RWPE1 (cell line): ENCODE measurements at regions not wholly inside any gene's neighbourhood (a gene's known extent, or its start where the extent isn't known, plus 50 kb on each side); places are given as distances from the start of the nearest gene placed in this dataset.

Source experiments
- CTCF ChIA-PET: fragments of 350-600 bp; sonication (Branson Sonifier 250); formaldehyde crosslinking; extraction: SDS; loops from one replicate; lab custom pipeline; 2021; lab: Yijun Ruan, JAX
- POLR2A ChIA-PET: fragments of 400-600 bp; formaldehyde crosslinking; extraction: SDS; loops from one replicate; lab custom pipeline; 2020; ENCODE audit warnings: antibody characterized with exemption; ENCODE audit not compliant: low non-redundant PET; lab: Yijun Ruan, JAX
- DNase-seq: peaks from one replicate; pipeline ENCODE4 v3.0.0; 2012; ENCODE audit warnings: low spot score
- H3K27ac ChIP-seq: fragments of 450-650 bp; 2 replicates; pipeline ENCODE4 v1.5.1; 2017
- TF ChIP-seq, protein P1 (sequence below): fragments of 450-650 bp; conservative IDR thresholded peaks from 2 replicates; pipeline ENCODE4 v1.5.1; 2017; ENCODE audit warnings: low read depth, mild to moderate bottlenecking

DNA sequence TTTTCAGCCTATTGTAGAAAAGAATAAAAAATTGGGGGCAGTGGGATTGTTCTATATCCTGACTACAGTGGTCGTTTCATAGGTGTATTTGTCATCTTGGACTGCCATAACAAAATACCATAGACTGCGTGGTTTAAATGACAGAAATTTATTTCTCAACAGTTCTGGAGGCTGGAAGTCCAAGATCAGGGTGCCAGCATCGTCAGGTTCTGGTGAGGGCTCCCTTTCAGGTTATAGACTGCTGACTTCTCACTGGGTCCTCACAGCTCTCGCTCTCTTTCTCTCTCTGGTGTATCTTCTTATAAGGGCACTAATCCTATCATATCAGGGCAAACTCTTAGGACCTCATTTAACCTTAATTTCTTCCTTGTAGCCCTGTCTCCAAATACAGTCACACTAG is 356.7 kb upstream of the TRPC7 start:
- H3K27ac ChIP-seq, result no peak overlapping the region
- DNase-seq, result no peak
- ChIA-PET POLR2A (no interaction called here), CTCF (no interaction called here)
- TF ChIP-seq, protein P1, sequence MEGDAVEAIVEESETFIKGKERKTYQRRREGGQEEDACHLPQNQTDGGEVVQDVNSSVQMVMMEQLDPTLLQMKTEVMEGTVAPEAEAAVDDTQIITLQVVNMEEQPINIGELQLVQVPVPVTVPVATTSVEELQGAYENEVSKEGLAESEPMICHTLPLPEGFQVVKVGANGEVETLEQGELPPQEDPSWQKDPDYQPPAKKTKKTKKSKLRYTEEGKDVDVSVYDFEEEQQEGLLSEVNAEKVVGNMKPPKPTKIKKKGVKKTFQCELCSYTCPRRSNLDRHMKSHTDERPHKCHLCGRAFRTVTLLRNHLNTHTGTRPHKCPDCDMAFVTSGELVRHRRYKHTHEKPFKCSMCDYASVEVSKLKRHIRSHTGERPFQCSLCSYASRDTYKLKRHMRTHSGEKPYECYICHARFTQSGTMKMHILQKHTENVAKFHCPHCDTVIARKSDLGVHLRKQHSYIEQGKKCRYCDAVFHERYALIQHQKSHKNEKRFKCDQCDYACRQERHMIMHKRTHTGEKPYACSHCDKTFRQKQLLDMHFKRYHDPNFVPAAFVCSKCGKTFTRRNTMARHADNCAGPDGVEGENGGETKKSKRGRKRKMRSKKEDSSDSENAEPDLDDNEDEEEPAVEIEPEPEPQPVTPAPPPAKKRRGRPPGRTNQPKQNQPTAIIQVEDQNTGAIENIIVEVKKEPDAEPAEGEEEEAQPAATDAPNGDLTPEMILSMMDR, result no peak

- no peak for DNase-seq
- CTCF ChIA-PET, result no interaction called here
- TF ChIP-seq, protein P1, result no peak
- POLR2A ChIA-PET, result no interaction called here
- no peak overlapping the region for H3K27ac ChIP-seq
Measured at GRCh38 chr5:136720674-136721073, 355.3 kb upstream of the TRPC7 start.

GRCh38 chr5:136717917-136718316 is 352.6 kb upstream of the TRPC7 start:
- no peak for DNase-seq
- H3K27ac ChIP-seq, result no peak overlapping the region
- ChIA-PET POLR2A (no interaction called here), CTCF (no interaction called here)
- TF ChIP-seq, protein P1, result no peak

DNA sequence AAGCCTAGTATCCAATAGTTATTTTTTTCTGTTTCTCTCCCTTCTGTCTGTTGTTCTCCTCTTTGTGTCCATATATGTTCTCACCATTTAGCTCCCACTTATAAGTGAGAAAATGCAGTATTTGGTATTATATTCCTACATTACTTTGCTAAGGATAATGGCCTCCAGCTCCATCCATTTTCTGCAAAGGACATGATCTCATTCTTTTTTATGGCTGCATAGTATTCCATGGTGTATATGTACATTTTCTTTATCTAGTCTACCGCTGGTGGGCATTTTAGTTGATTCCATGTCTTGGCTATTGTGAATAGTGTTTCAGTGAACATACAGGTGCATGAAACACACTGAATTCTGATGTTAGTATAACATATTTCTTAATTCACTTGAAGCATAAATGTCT is 348.9 kb upstream of the TRPC7 start:
- H3K27ac ChIP-seq, result no peak overlapping the region
- POLR2A ChIA-PET, result no interaction called here
- DNase-seq, result no peak
- TF ChIP-seq, protein P1, result no peak
- CTCF ChIA-PET, result interaction anchor here (0.7 kb wide), 1 partner anchor 1152 kb away, joined by 3 read pairs; no protein-coding TSS in a partner anchor

- no peak overlapping the region for H3K27ac ChIP-seq
- TF ChIP-seq, protein P1, result no peak
- ChIA-PET POLR2A (no interaction called here), CTCF (interaction anchor here (0.7 kb wide), 1 partner anchor 123 kb away, joined by 3 read pairs; no protein-coding TSS in a partner anchor)
- DNase-seq, result no peak
Measured at GRCh38 chr5:136712628-136713027, 347.3 kb upstream of the TRPC7 start.

DNA sequence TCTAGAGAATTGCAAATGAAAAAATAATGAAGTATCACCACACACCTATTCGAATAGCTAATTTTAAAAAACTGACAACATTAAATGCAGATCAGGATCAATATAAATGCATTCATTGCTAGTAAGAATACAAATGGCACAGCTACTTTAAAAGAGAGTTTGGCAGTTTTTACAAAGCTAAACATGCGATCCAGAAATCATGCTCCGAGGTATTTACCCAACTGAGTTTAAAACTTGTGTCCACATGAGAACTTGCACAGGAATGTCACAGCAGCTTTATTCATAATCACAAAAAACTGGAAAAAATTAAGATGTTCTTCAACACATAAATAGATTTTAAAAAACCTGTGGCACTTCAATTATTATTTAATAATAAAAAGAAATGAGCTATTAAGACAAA is 345.5 kb upstream of the TRPC7 start:
- ChIA-PET POLR2A (no interaction called here), CTCF (interaction anchor here (0.6 to 0.7 kb wide), 4 partner anchors 62 to 413 kb away, joined by 3 to 8 read pairs (median 3); no protein-coding TSS in a partner anchor)
- DNase-seq, result no peak
- TF ChIP-seq, protein P1, result no peak
- H3K27ac ChIP-seq, result no peak overlapping the region

- H3K27ac ChIP-seq, result no peak overlapping the region
- no peak for DNase-seq
- ChIA-PET POLR2A (no interaction called here), CTCF (interaction anchor here (0.7 kb wide), 1 partner anchor 704 kb away, joined by 3 read pairs; no protein-coding TSS in a partner anchor)
- TF ChIP-seq, protein P1, result no peak
Measured at GRCh38 chr5:136703706-136704105, 338.4 kb upstream of the TRPC7 start.
